GM23338 (cell line): ENCODE measurements at regions not wholly inside any gene's neighbourhood (a gene's known extent, or its start where the extent isn't known, plus 50 kb on each side); places are given as distances from the start of the nearest gene placed in this dataset.

ENCODE experiments used
- ATAC-seq: fragments of 200-7000 bp; cut with Tn5 transposase; 3 replicates; pipeline ENCODE4 v1.9.1; 2020
- DNase-seq: peaks from one replicate; pipeline ENCODE4 v3.0.0-alpha.2; 2015; ENCODE audit warnings: low spot score
- H2AFZ ChIP-seq: fragments of 200-600 bp; sonication (generic); 2 replicates; pipeline ENCODE4 v1.8.0; 2016; ENCODE audit warnings: antibody characterized with exemption, mild to moderate bottlenecking, moderate library complexity
- H3F3A ChIP-seq: fragments of 200-600 bp; sonication (generic); replicated peaks from 2 replicates; pipeline ENCODE4 v1.8.0; 2017; ENCODE audit warnings: antibody characterized with exemption, mixed run types, low read depth
- H3K27ac ChIP-seq: fragments of 200-600 bp; sonication (generic); 2 replicates; pipeline ENCODE4 v1.6.1; 2016; ENCODE audit warnings: low read depth
- H3K27me3 ChIP-seq: fragments of 200-600 bp; sonication (generic); 2 replicates; pipeline ENCODE4 v1.8.0; 2016; ENCODE audit warnings: mild to moderate bottlenecking, mixed run types, moderate library complexity; ENCODE audit not compliant: insufficient read depth
- H3K36me3 ChIP-seq: fragments of 200-600 bp; sonication (generic); 2 replicates; pipeline ENCODE4 v1.8.0; 2016; ENCODE audit warnings: mild to moderate bottlenecking; ENCODE audit not compliant: insufficient read depth
- H3K4me1 ChIP-seq: fragments of 200-600 bp; sonication (generic); 2 replicates; pipeline ENCODE4 v1.8.0; 2016; ENCODE audit warnings: mild to moderate bottlenecking, moderate library complexity; ENCODE audit not compliant: insufficient read depth
- H3K4me2 ChIP-seq: fragments of 200-600 bp; sonication (generic); 2 replicates; pipeline ENCODE4 v1.7.1; 2017; ENCODE audit warnings: mixed run types
- H3K4me3 ChIP-seq: fragments of 200-600 bp; sonication (generic); 2 replicates; pipeline ENCODE4 v1.6.1; 2016; ENCODE audit warnings: mixed run types
- H3K79me2 ChIP-seq: fragments of 200-600 bp; sonication (generic); replicated peaks from 2 replicates; pipeline ENCODE4 v1.8.0; 2017; ENCODE audit warnings: mild to moderate bottlenecking; ENCODE audit not compliant: insufficient read depth
- H3K9me2 ChIP-seq: fragments of 200-600 bp; sonication (generic); 2 replicates; pipeline ENCODE4 v1.8.0; 2017; ENCODE audit not compliant: insufficient read depth
- H4K20me1 ChIP-seq: fragments of 200-600 bp; sonication (generic); replicated peaks from 2 replicates; pipeline ENCODE4 v1.8.0; 2017; ENCODE audit warnings: mild to moderate bottlenecking; ENCODE audit not compliant: insufficient read depth
- H3K27ac Mint-ChIP-seq: 2 replicates; pipeline ENCODE4 v1.8.0; 2020; ENCODE audit warnings: inconsistent platforms, mild to moderate bottlenecking, moderate library complexity, mixed read lengths
- H3K27me3 Mint-ChIP-seq: 3 replicates; pipeline ENCODE4 v1.8.0; 2022; ENCODE audit warnings: low read depth, mild to moderate bottlenecking, moderate library complexity, mixed read lengths, inconsistent platforms; ENCODE audit not compliant: insufficient read depth, poor library complexity
- H3K36me3 Mint-ChIP-seq: 3 replicates; pipeline ENCODE4 v1.8.0; 2021; ENCODE audit warnings: low read depth, mild to moderate bottlenecking, inconsistent platforms, moderate library complexity, mixed read lengths
- H3K4me1 Mint-ChIP-seq: 3 replicates; pipeline ENCODE4 v1.8.0; 2020; ENCODE audit warnings: mild to moderate bottlenecking, inconsistent platforms, mixed read lengths
- H3K4me3 Mint-ChIP-seq: 3 replicates; pipeline ENCODE4 v1.8.0; 2021; ENCODE audit warnings: moderate library complexity, mild to moderate bottlenecking, inconsistent platforms, mixed read lengths
- H3K9me3 Mint-ChIP-seq: 3 replicates; pipeline ENCODE4 v1.8.0; 2020; ENCODE audit warnings: moderate library complexity, mild to moderate bottlenecking, inconsistent platforms, mixed read lengths
- CREB1 ChIP-seq: fragments of 250-450 bp; sonication (Bioruptor Pico); IDR thresholded peaks from 2 replicates; pipeline ENCODE4 v1.5.0; 2020; ENCODE audit warnings: low read depth, mild to moderate bottlenecking, moderate library complexity
- EZH2 ChIP-seq: fragments of 200-600 bp; sonication (generic); IDR thresholded peaks from one replicate; pipeline ENCODE4 v1.8.0; 2017; ENCODE audit warnings: antibody characterized with exemption, mild to moderate bottlenecking, low read depth; ENCODE audit not compliant: unreplicated experiment
- EZH2phosphoT487 ChIP-seq: fragments of 200-600 bp; sonication (generic); IDR thresholded peaks from one replicate; pipeline ENCODE4 v1.8.1; 2018; ENCODE audit warnings: antibody characterized with exemption; ENCODE audit not compliant: unreplicated experiment
- JUNB ChIP-seq: IDR thresholded peaks from one replicate; pipeline ENCODE4 v1.6.1; 2016; ENCODE audit warnings: antibody characterized with exemption; ENCODE audit not compliant: unreplicated experiment
- NANOG ChIP-seq: IDR thresholded peaks from 2 replicates; pipeline ENCODE4 v1.6.1; 2016; ENCODE audit warnings: antibody characterized with exemption, borderline replicate concordance
- POLR2AphosphoS5 ChIP-seq: IDR thresholded peaks from 2 replicates; pipeline ENCODE4 v1.6.1; 2016; ENCODE audit warnings: antibody characterized with exemption, low read depth
- STAT1 ChIP-seq: IDR thresholded peaks from one replicate; pipeline ENCODE4 v1.6.1; 2016; ENCODE audit warnings: antibody characterized with exemption; ENCODE audit not compliant: unreplicated experiment
- ZNF114 ChIP-seq: fragments of 250-450 bp; sonication (Bioruptor Pico); IDR thresholded peaks from 2 replicates; pipeline ENCODE4 v1.5.0; 2020; ENCODE audit warnings: mild to moderate bottlenecking, moderate library complexity
- ZNF331 ChIP-seq: fragments of 250-450 bp; sonication (Bioruptor Pico); IDR thresholded peaks from 2 replicates; pipeline ENCODE4 v1.5.0; 2020; ENCODE audit warnings: low read depth, mild to moderate bottlenecking, moderate library complexity
- TF ChIP-seq, protein P1 (sequence below): IDR thresholded peaks from one replicate; pipeline ENCODE4 v1.6.1; 2018; ENCODE audit warnings: antibody characterized with exemption; ENCODE audit not compliant: unreplicated experiment
- TF ChIP-seq, protein P2 (sequence below): fragments of 250-450 bp; sonication (Bioruptor Pico); IDR thresholded peaks from 2 replicates; pipeline ENCODE4 v1.5.0; 2020; ENCODE audit warnings: mild to moderate bottlenecking, moderate library complexity
- TF ChIP-seq, protein P3 (sequence below), 2 experiments: fragments of 200-600 bp in 1 of 2; sonication (generic) in 1 of 2; conservative IDR thresholded peaks; 2 replicates each; pipeline versions ENCODE4 v1.5.1 to v1.6.1; 2016 to 2017; ENCODE audit warnings: antibody characterized with exemption in 2 of 2, low read depth in 2 of 2, mild to moderate bottlenecking in 2 of 2, moderate library complexity in 1 of 2
- TF ChIP-seq, protein P4 (sequence below): IDR thresholded peaks from 2 replicates; pipeline ENCODE4 v1.6.1; 2016; ENCODE audit warnings: antibody characterized with exemption

DNA sequence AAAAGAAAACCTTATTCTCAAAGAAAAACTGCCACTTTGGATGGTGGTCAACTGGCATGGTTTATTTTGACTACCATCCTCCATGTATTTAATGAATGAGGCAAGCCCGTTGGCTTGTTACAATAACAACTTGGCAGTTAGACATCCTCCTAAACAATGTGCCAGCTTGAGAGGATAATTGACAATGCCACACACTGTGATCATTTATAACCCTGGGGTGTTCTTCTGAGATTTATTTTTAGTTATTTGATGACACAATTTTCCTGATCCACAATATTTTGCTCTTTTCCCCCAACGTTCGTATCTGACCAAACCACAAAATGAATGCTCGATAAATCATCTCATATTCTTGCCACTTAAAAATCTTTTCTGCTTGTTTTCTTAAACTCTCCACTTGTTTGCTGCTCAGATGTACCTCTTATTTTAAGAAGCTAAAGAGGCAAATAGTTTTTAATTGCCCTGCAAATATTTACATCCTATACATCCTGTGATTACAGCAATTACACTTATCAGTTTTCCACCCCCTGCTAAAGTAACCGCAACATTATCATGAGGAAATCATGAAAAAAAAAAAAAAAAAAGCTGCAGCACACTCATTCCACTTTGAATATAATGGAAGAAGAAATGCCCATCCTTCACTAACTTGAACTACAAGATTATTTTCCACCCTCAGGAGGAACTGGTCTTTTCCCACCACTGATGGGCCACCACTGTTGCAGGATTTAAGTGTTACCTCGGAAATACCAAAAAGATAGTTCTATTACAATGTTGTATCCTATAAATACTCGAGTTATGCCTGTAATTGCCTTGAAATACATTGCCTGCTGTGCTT, 119.9 kb downstream of the MBL2 start:
- Histone ChIP-seq H3K4me3 (no peak overlapping the region), H3K36me3 (no peaks in the 10 kb centered on the region), H3F3A (no peaks in the 10 kb centered on the region), H3K27me3 (no peaks in the 10 kb centered on the region), H3K4me2 (no peak overlapping the region), H3K79me2 (no peaks in the 10 kb centered on the region), H3K4me1 (no peaks in the 10 kb centered on the region), H3K9me2 (no peaks in the 10 kb centered on the region), H4K20me1 (no peaks in the 10 kb centered on the region), H3K27ac (no peak overlapping the region), H2AFZ (no peak overlapping the region)
- no peak for DNase-seq
- Mint-ChIP-seq H3K27me3 (no peaks in the 10 kb centered on the region), H3K4me3 (no peak overlapping the region), H3K4me1 (no peaks in the 10 kb centered on the region), H3K36me3 (no peaks in the 10 kb centered on the region), H3K27ac (no peak overlapping the region), H3K9me3 (no peaks in the 10 kb centered on the region)
- TF ChIP-seq ZNF114 = no peak
- TF ChIP-seq, protein P1, sequence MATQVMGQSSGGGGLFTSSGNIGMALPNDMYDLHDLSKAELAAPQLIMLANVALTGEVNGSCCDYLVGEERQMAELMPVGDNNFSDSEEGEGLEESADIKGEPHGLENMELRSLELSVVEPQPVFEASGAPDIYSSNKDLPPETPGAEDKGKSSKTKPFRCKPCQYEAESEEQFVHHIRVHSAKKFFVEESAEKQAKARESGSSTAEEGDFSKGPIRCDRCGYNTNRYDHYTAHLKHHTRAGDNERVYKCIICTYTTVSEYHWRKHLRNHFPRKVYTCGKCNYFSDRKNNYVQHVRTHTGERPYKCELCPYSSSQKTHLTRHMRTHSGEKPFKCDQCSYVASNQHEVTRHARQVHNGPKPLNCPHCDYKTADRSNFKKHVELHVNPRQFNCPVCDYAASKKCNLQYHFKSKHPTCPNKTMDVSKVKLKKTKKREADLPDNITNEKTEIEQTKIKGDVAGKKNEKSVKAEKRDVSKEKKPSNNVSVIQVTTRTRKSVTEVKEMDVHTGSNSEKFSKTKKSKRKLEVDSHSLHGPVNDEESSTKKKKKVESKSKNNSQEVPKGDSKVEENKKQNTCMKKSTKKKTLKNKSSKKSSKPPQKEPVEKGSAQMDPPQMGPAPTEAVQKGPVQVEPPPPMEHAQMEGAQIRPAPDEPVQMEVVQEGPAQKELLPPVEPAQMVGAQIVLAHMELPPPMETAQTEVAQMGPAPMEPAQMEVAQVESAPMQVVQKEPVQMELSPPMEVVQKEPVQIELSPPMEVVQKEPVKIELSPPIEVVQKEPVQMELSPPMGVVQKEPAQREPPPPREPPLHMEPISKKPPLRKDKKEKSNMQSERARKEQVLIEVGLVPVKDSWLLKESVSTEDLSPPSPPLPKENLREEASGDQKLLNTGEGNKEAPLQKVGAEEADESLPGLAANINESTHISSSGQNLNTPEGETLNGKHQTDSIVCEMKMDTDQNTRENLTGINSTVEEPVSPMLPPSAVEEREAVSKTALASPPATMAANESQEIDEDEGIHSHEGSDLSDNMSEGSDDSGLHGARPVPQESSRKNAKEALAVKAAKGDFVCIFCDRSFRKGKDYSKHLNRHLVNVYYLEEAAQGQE = no peak
- TF ChIP-seq, protein P2, sequence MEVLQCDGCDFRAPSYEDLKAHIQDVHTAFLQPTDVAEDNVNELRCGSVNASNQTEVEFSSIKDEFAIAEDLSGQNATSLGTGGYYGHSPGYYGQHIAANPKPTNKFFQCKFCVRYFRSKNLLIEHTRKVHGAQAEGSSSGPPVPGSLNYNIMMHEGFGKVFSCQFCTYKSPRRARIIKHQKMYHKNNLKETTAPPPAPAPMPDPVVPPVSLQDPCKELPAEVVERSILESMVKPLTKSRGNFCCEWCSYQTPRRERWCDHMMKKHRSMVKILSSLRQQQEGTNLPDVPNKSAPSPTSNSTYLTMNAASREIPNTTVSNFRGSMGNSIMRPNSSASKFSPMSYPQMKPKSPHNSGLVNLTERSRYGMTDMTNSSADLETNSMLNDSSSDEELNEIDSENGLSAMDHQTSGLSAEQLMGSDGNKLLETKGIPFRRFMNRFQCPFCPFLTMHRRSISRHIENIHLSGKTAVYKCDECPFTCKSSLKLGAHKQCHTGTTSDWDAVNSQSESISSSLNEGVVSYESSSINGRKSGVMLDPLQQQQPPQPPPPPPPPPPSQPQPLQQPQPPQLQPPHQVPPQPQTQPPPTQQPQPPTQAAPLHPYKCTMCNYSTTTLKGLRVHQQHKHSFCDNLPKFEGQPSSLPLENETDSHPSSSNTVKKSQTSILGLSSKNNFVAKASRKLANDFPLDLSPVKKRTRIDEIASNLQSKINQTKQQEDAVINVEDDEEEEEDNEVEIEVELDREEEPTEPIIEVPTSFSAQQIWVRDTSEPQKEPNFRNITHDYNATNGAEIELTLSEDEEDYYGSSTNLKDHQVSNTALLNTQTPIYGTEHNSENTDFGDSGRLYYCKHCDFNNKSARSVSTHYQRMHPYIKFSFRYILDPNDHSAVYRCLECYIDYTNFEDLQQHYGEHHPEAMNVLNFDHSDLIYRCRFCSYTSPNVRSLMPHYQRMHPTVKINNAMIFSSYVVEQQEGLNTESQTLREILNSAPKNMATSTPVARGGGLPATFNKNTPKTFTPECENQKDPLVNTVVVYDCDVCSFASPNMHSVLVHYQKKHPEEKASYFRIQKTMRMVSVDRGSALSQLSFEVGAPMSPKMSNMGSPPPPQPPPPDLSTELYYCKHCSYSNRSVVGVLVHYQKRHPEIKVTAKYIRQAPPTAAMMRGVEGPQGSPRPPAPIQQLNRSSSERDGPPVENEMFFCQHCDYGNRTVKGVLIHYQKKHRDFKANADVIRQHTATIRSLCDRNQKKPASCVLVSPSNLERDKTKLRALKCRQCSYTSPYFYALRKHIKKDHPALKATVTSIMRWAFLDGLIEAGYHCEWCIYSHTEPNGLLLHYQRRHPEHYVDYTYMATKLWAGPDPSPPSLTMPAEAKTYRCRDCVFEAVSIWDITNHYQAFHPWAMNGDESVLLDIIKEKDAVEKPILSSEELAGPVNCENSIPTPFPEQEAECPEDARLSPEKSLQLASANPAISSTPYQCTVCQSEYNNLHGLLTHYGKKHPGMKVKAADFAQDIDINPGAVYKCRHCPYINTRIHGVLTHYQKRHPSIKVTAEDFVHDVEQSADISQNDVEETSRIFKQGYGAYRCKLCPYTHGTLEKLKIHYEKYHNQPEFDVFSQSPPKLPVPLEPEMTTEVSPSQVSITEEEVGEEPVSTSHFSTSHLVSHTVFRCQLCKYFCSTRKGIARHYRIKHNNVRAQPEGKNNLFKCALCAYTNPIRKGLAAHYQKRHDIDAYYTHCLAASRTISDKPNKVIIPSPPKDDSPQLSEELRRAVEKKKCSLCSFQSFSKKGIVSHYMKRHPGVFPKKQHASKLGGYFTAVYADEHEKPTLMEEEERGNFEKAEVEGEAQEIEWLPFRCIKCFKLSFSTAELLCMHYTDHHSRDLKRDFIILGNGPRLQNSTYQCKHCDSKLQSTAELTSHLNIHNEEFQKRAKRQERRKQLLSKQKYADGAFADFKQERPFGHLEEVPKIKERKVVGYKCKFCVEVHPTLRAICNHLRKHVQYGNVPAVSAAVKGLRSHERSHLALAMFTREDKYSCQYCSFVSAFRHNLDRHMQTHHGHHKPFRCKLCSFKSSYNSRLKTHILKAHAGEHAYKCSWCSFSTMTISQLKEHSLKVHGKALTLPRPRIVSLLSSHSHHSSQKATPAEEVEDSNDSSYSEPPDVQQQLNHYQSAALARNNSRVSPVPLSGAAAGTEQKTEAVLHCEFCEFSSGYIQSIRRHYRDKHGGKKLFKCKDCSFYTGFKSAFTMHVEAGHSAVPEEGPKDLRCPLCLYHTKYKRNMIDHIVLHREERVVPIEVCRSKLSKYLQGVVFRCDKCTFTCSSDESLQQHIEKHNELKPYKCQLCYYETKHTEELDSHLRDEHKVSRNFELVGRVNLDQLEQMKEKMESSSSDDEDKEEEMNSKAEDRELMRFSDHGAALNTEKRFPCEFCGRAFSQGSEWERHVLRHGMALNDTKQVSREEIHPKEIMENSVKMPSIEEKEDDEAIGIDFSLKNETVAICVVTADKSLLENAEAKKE = no peak
- no peak for TF ChIP-seq EZH2phosphoT487
- no peak for TF ChIP-seq JUNB
- TF ChIP-seq, protein P3, sequence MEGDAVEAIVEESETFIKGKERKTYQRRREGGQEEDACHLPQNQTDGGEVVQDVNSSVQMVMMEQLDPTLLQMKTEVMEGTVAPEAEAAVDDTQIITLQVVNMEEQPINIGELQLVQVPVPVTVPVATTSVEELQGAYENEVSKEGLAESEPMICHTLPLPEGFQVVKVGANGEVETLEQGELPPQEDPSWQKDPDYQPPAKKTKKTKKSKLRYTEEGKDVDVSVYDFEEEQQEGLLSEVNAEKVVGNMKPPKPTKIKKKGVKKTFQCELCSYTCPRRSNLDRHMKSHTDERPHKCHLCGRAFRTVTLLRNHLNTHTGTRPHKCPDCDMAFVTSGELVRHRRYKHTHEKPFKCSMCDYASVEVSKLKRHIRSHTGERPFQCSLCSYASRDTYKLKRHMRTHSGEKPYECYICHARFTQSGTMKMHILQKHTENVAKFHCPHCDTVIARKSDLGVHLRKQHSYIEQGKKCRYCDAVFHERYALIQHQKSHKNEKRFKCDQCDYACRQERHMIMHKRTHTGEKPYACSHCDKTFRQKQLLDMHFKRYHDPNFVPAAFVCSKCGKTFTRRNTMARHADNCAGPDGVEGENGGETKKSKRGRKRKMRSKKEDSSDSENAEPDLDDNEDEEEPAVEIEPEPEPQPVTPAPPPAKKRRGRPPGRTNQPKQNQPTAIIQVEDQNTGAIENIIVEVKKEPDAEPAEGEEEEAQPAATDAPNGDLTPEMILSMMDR (conservative IDR thresholded peaks at IDR 0.05; ENCODE audit: low read depth in 2 of 2) = no peak
- TF ChIP-seq STAT1 = no peak
- TF ChIP-seq ZNF331 (CRISPR knock-in tag) = no peak
- no peak for TF ChIP-seq NANOG
- no peak for TF ChIP-seq CREB1 (CRISPR knock-in tag)
- TF ChIP-seq, protein P4, sequence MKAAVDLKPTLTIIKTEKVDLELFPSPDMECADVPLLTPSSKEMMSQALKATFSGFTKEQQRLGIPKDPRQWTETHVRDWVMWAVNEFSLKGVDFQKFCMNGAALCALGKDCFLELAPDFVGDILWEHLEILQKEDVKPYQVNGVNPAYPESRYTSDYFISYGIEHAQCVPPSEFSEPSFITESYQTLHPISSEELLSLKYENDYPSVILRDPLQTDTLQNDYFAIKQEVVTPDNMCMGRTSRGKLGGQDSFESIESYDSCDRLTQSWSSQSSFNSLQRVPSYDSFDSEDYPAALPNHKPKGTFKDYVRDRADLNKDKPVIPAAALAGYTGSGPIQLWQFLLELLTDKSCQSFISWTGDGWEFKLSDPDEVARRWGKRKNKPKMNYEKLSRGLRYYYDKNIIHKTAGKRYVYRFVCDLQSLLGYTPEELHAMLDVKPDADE = no peak
- no peak for TF ChIP-seq EZH2
- TF ChIP-seq POLR2AphosphoS5 = no peak
- ATAC-seq = no peak
